ENCODE measurements at regions not wholly inside any gene's neighbourhood (a gene's known extent, or its start where the extent isn't known, plus 50 kb on each side); places are given as distances from the start of the nearest gene placed in this dataset.

DNA sequence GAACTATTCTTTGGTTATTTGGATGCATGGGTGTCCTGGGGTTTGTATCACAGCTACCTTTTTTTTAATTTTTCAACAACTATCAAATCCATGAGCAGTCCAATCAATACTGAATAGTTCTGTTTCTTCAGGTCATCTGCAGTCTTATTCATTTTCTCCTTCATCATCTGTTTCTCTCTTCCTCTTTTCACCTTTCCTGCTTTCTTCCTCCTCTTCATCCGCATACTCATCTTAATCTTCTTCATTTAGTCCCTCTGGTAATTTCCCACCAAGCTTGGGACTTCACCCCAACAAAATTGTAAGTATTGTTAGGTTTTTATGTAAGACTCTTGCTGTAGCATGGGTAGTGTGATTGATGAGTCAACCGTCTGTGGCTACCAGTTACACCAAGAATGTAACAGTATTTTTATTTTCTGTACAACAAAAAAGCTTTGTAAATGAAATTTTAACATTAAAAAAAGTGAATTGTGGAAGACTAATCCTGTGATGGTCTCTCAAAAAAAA lies 184.1 kb upstream of the RNPC3 start:
- Histone ChIP-seq H3K36me3 (ENCODE audit: insufficient read depth, low read depth, low read length) (no peaks in the 10 kb centered on the region), H3K9ac (ENCODE audit: low read depth, low read length) (no peak overlapping the region), H3K4me3 (ENCODE audit: low read length) (no peak overlapping the region), H3K9me3 (ENCODE audit: insufficient read depth, low read depth, low read length) (no peaks in the 10 kb centered on the region), H3K4me1 (ENCODE audit: insufficient read depth, low read length) (no peaks in the 10 kb centered on the region), H3K27me3 (ENCODE audit: insufficient read depth, low read length) (no peaks in the 10 kb centered on the region), H3K27ac (ENCODE audit: low read length) (no peak overlapping the region)

DNA sequence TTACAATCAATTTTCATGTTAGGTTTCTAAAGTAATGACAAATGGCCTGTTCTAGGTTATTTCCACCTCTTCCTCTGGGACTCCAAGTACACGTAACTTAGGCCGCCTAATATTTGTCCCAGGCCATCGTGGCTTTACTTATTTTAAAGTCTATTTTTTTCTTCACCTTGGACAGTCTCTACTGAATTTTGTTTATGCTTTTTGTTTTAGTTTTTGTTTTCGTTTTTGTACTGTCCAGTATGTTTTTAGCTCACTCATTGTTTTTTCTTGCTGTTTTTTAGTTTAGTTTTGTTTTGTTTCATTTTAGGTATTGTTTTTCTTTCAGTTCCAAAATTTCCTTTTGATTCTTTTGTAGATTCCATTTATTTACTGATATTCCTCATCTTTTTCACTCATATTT lies 187.7 kb upstream of the RNPC3 start:
- no peaks in the 10 kb centered on the region for H3K9me3 ChIP-seq (ENCODE audit: insufficient read depth, low read depth, low read length)
- no peaks in the 10 kb centered on the region for H3K36me3 ChIP-seq (ENCODE audit: insufficient read depth, low read depth, low read length)
- no peak overlapping the region for H3K9ac ChIP-seq (ENCODE audit: low read depth, low read length)
- no peak overlapping the region for H3K4me3 ChIP-seq (ENCODE audit: low read length)
- no peak overlapping the region for H3K27ac ChIP-seq (ENCODE audit: low read length)
- H3K27me3 ChIP-seq (ENCODE audit: insufficient read depth, low read length) = no peaks in the 10 kb centered on the region
- no peaks in the 10 kb centered on the region for H3K4me1 ChIP-seq (ENCODE audit: insufficient read depth, low read length)

DNA sequence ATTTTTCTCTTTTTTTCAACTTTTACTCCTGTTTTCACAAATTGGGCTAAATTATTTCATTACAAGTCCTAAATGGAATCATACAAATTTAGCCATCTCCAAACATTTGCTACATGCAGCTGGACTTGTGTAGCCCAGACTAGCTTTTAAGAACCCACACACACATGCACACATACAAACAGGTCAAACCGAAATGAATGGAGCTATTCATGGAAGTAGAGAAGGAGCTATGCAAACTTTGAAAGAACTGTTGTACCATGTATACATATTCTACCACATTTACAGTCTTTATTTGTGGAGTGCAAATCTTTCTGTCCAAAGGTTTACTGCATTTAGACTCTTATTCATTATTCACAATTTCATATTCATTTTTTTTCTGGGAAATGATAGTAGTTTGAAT lies 189.1 kb upstream of the RNPC3 start:
- Histone ChIP-seq H3K27me3 (ENCODE audit: insufficient read depth, low read length) (no peaks in the 10 kb centered on the region), H3K27ac (ENCODE audit: low read length) (no peak overlapping the region), H3K9ac (ENCODE audit: low read depth, low read length) (no peak overlapping the region), H3K4me1 (ENCODE audit: insufficient read depth, low read length) (no peaks in the 10 kb centered on the region), H3K36me3 (ENCODE audit: insufficient read depth, low read depth, low read length) (no peaks in the 10 kb centered on the region), H3K4me3 (ENCODE audit: low read length) (no peak overlapping the region), H3K9me3 (ENCODE audit: insufficient read depth, low read depth, low read length) (no peaks in the 10 kb centered on the region)

DNA sequence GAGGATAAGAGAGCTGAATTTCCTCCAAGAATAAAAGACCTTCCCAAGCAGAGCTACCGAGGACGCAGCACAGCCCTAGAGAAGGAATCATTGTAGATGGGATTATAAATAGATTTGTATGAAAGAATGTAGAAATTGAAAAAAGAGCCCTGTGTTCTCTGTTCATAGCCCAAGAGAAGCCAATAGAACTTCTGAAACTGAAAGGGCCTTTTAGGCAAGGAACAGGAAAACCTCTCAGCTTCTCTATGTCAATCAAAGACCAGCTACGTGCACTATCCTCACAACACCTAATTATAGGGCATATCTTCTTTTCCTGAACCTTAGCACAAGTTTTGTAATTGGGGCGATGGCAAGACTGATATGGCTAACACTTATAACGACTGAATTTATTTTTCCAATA lies 192.4 kb upstream of the RNPC3 start:
- Histone ChIP-seq H3K4me3 (ENCODE audit: low read length) (no peak overlapping the region), H3K9me3 (ENCODE audit: insufficient read depth, low read depth, low read length) (no peaks in the 10 kb centered on the region), H3K4me1 (ENCODE audit: insufficient read depth, low read length) (no peaks in the 10 kb centered on the region), H3K36me3 (ENCODE audit: insufficient read depth, low read depth, low read length) (no peaks in the 10 kb centered on the region), H3K27me3 (ENCODE audit: insufficient read depth, low read length) (no peaks in the 10 kb centered on the region), H3K9ac (ENCODE audit: low read depth, low read length) (no peak overlapping the region), H3K27ac (ENCODE audit: low read length) (no peak overlapping the region)

DNA sequence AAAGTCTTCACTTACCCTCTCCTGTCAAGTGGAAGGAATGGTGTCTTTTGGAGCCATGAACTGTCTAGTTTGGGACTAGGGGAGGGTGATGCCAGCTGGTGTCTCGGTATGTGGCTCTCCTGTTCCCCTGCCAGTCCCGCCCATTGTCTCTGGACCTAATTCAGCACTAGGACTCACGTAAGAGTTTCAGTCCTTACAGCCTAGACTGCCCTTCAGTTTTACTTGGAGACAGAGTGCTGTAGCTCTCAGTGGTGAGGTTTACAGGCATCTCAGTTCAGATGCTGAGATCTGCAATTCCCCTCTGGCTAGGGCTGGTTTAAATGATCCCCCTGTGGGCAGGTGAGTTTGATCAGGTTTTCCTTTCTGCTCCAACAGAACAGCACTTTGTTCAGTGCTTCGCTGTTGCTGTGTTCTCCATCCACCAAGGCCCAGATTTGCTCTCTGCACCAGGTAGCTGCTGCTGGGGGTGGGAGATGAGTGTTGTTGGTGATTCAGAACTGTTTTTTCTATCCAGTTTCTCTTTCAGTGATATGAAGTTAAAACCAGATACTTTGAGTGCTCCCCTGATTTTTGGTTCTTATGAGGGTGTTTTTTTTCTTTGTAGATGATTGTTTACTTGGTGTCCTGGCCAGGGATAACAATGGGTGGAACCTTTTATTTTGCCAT lies 198.3 kb upstream of the RNPC3 start:
- H3K36me3 ChIP-seq (ENCODE audit: insufficient read depth, low read depth, low read length) = no peaks in the 10 kb centered on the region
- H3K9ac ChIP-seq (ENCODE audit: low read depth, low read length) = no peak overlapping the region
- no peak overlapping the region for H3K4me3 ChIP-seq (ENCODE audit: low read length)
- H3K9me3 ChIP-seq (ENCODE audit: insufficient read depth, low read depth, low read length) = no peaks in the 10 kb centered on the region
- H3K27ac ChIP-seq (ENCODE audit: low read length) = no peak overlapping the region
- no peaks in the 10 kb centered on the region for H3K27me3 ChIP-seq (ENCODE audit: insufficient read depth, low read length)
- no peaks in the 10 kb centered on the region for H3K4me1 ChIP-seq (ENCODE audit: insufficient read depth, low read length)

DNA sequence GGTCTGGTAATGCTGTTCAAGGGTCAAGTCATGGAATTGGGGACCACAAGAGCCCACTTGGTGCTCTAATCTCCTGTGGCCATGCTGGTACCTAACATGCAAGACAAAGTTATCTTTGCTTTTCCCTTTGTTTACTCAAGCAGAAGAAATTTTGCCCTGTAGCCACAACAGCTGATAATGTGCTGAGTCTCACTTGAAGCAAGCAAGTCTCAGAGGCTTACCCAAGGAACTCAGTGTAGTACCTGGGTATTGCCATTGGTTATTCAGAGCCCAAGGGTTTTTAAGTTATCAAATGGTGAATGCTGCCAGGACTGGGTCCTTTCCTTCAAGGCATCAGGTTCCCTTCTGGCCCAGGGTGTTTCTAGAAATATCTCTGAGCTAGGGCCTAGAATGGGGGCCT lies 198.9 kb upstream of the RNPC3 start:
- Histone ChIP-seq H3K9ac (ENCODE audit: low read depth, low read length) (no peak overlapping the region), H3K27ac (ENCODE audit: low read length) (no peak overlapping the region), H3K4me3 (ENCODE audit: low read length) (no peak overlapping the region), H3K9me3 (ENCODE audit: insufficient read depth, low read depth, low read length) (no peaks in the 10 kb centered on the region), H3K27me3 (ENCODE audit: insufficient read depth, low read length) (no peaks in the 10 kb centered on the region), H3K36me3 (ENCODE audit: insufficient read depth, low read depth, low read length) (no peaks in the 10 kb centered on the region), H3K4me1 (ENCODE audit: insufficient read depth, low read length) (no peaks in the 10 kb centered on the region)

DNA sequence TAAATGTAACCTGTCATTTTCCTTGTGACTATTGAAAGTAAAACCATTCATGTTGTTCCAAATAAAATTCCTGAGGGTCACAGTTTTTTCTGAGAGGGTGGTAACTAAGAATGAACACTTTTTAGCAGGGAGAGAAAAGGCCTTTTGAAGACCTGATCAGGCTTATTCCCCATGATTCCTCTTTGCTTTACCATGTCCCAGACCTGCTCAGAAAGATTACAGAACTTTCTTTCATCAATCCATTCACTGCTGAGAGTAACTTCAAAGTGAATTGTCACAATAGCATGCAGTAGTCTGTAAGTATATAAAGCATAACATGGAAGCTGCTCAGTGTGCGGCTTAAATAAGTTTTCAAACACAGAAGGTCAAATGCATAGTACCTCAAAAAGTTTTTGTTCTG lies 201.5 kb upstream of the COL11A1 start:
- Histone ChIP-seq H3K9me3 (ENCODE audit: insufficient read depth, low read depth, low read length) (no peaks in the 10 kb centered on the region), H3K9ac (ENCODE audit: low read depth, low read length) (no peak overlapping the region), H3K4me3 (ENCODE audit: low read length) (no peak overlapping the region), H3K27ac (ENCODE audit: low read length) (no peak overlapping the region), H3K27me3 (ENCODE audit: insufficient read depth, low read length) (no peaks in the 10 kb centered on the region), H3K4me1 (ENCODE audit: insufficient read depth, low read length) (no peaks in the 10 kb centered on the region), H3K36me3 (ENCODE audit: insufficient read depth, low read depth, low read length) (no peaks in the 10 kb centered on the region)

DNA sequence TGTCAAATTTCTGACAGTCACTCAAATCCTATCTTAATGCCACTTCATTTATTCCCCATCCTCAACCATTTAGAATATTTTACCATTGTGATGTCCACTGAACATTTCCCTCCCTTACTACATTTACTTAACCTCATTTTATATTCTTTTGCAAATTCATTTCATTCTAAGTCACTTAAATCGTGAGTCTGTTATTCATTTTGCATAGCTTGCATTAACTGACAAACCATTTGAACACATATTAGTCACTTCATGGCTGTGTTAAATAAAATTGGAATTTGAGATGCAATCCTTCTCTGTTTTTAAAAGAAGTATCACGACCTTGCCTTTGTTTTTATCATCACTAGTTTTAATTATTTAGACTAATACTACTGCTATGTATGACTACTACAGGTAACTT lies 199.4 kb upstream of the COL11A1 start:
- Histone ChIP-seq H3K4me1 (ENCODE audit: insufficient read depth, low read length) (no peaks in the 10 kb centered on the region), H3K27me3 (ENCODE audit: insufficient read depth, low read length) (no peaks in the 10 kb centered on the region)

DNA sequence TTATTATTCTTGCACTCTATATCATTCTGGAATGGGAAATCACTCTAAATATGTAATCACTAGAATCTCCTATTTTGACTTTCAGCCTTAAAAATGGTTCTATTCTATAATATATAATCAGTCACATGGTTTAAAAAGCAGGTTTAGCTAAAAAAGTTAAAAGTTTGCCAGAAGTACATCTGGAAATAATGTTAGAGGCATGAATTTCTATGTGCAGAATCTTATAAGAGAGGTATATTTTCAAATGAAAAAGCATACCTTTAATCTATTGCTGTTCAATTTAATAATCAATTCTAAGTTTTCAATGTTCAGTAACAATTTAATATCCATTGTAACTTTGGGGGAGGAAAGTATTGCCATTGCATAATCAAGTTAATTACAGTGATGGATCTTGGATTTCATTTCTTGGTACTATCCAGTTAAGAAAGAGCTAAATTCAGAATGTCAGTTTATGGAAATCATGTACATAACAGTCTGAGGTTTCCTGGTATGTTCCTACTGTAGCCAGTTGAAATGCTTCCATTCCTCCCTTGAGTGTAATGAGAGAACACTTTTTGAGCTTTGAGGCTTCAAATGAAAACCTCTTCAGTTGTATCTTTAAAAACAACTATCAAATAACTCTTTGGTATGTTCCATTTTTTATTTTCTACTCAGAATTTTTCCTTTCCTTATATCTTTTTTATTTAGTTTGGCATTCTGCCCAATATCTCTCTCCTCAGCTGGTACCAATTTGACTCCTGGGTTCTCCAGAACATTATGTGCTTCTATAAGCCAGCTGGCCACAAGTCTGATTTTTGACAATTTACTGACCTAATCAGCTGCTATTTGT lies 175.7 kb upstream of the COL11A1 start:
- no peaks in the 10 kb centered on the region for H3K27me3 ChIP-seq (ENCODE audit: insufficient read depth, low read length)
- no peak overlapping the region for H3K9ac ChIP-seq (ENCODE audit: low read depth, low read length)
- no peaks in the 10 kb centered on the region for H3K4me1 ChIP-seq (ENCODE audit: insufficient read depth, low read length)
- no peak overlapping the region for H3K27ac ChIP-seq (ENCODE audit: low read length)
- H3K9me3 ChIP-seq (ENCODE audit: insufficient read depth, low read depth, low read length) = no peaks in the 10 kb centered on the region
- H3K36me3 ChIP-seq (ENCODE audit: insufficient read depth, low read depth, low read length) = no peaks in the 10 kb centered on the region
- no peak overlapping the region for H3K4me3 ChIP-seq (ENCODE audit: low read length)

More for the DNA sequence above, 199.4 kb upstream of the COL11A1 start:
- H3K4me3 ChIP-seq (ENCODE audit: low read length) = no peak overlapping the region
- no peaks in the 10 kb centered on the region for H3K9me3 ChIP-seq (ENCODE audit: insufficient read depth, low read depth, low read length)
- H3K36me3 ChIP-seq (ENCODE audit: insufficient read depth, low read depth, low read length) = no peaks in the 10 kb centered on the region
- H3K27ac ChIP-seq (ENCODE audit: low read length) = no peak overlapping the region
- H3K9ac ChIP-seq (ENCODE audit: low read depth, low read length) = no peak overlapping the region

DNA sequence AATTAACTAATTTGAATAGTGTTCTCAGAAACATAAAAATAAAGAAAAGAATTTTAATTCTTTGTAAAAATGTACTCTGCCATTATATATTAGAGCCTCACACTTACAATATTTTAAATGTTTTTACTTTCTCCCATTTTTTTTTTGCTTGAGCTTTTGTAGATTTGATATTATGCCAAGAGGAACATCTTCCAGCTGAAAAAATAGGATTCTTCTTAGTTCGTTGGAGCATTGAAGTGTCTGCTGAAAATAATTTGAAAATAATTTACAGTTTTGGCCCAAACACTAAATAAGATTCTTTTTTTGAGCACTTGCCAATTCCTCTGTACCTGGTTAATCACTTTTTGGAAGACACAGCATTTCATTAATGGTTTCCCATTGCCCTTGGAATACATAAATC lies 175.0 kb upstream of the COL11A1 start:
- no peaks in the 10 kb centered on the region for H3K9me3 ChIP-seq (ENCODE audit: insufficient read depth, low read depth, low read length)
- no peak overlapping the region for H3K27ac ChIP-seq (ENCODE audit: low read length)
- H3K36me3 ChIP-seq (ENCODE audit: insufficient read depth, low read depth, low read length) = no peaks in the 10 kb centered on the region
- H3K4me1 ChIP-seq (ENCODE audit: insufficient read depth, low read length) = no peaks in the 10 kb centered on the region
- no peak overlapping the region for H3K9ac ChIP-seq (ENCODE audit: low read depth, low read length)
- H3K27me3 ChIP-seq (ENCODE audit: insufficient read depth, low read length) = no peaks in the 10 kb centered on the region
- no peak overlapping the region for H3K4me3 ChIP-seq (ENCODE audit: low read length)

DNA sequence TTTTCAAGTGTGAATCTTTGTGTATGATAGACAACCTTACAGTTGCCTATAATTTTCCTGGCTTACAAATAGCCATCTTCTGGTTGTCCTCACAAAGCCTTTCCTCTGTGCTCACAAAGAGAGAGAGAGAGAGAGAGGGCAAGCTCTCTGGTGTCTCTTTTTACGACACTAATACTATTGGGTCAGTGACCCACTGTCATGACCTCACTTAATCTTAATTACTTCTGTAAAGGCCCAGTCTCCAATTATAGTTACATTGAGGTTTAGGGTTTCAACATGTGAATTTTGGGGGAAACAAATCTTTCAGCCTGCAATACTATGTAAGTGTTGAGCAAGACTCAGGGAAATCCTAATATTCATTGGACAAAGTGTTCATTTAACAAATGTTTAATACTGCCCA lies 167.4 kb upstream of the COL11A1 start:
- Histone ChIP-seq H3K27ac (ENCODE audit: low read length) (no peak overlapping the region), H3K36me3 (ENCODE audit: insufficient read depth, low read depth, low read length) (no peaks in the 10 kb centered on the region), H3K4me1 (ENCODE audit: insufficient read depth, low read length) (no peaks in the 10 kb centered on the region), H3K9me3 (ENCODE audit: insufficient read depth, low read depth, low read length) (no peaks in the 10 kb centered on the region), H3K27me3 (ENCODE audit: insufficient read depth, low read length) (no peaks in the 10 kb centered on the region), H3K4me3 (ENCODE audit: low read length) (no peak overlapping the region), H3K9ac (ENCODE audit: low read depth, low read length) (no peak overlapping the region)

DNA sequence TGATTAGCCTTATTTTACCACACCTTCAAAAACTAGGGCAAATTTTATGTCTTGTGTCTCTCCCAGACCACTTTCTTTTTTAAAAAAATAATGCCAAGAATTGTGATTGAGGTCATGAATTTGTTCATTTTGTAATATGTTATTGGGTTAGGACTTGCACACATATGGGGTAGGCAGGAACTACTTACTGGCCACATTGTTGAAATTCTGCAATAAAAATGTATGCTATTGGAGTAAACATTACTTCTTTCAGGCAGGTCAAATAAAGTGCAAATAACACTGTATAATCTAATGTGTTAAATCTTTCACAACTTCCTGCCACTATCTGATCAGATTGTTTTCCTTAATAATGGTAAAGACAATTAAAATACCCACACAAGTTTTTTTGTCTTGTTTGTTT lies 166.6 kb upstream of the COL11A1 start:
- Histone ChIP-seq H3K4me3 (ENCODE audit: low read length) (no peak overlapping the region), H3K27ac (ENCODE audit: low read length) (no peak overlapping the region), H3K9me3 (ENCODE audit: insufficient read depth, low read depth, low read length) (no peaks in the 10 kb centered on the region), H3K36me3 (ENCODE audit: insufficient read depth, low read depth, low read length) (no peaks in the 10 kb centered on the region), H3K9ac (ENCODE audit: low read depth, low read length) (no peak overlapping the region), H3K4me1 (ENCODE audit: insufficient read depth, low read length) (no peaks in the 10 kb centered on the region), H3K27me3 (ENCODE audit: insufficient read depth, low read length) (no peaks in the 10 kb centered on the region)

Data from iPS-20b (cell line).